ENCODE measurements at regions not wholly inside any gene's neighbourhood (a gene's known extent, or its start where the extent isn't known, plus 50 kb on each side); places are given as distances from the start of the nearest gene placed in this dataset.

GRCh38 chr6:77979204-77979603 lies 326.4 kb downstream of the MEI4 start:
- DNase-seq, result no peak

- no peak for DNase-seq
Observed at GRCh38 chr6:77986380-77987034, 333.7 kb downstream of the MEI4 start.

DNA sequence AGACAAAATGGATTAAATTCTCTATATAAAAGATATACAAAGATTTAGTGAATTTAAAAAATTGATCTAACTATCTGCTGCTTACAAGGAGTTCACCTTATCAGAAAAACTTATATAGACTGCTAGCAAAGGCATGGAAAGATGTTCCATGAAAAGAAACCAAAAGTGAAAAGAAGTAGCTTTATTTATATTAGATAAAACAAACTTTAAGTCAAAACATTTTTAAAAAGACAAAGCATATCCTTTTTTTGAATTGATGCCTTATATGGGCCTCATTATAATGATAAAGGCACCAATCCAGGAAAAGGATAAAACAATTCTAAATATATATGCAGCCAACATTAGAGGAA lies 334.2 kb downstream of the MEI4 start:
- DNase-seq, result no peak

- no peak for DNase-seq
Observed at GRCh38 chr6:78010130-78010529, 357.3 kb downstream of the MEI4 start.

- no peak for DNase-seq
Observed at GRCh38 chr6:78020586-78020985, 367.7 kb downstream of the MEI4 start.

DNA sequence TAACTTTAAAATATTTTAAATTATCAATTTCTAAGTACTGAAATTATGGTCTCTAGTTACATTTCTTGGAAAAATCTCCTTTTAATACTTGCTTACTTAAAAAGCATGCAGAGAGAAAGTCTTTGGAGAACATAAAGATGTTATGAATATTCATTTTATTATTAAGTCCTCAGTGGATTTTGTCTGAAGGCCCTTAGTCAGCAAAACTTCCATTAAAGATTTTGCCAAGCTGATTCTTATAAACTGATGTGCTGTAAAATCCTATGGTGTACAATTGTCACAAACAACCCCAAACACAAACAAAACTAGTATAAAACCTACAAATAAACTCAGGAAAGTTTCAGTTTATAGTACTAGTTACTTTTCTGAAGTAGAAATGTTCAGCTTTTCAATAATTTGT lies 372.7 kb downstream of the MEI4 start:
- no peak for DNase-seq

- no peak for DNase-seq
Observed at GRCh38 chr6:78031228-78031627, 378.4 kb downstream of the MEI4 start.

DNA sequence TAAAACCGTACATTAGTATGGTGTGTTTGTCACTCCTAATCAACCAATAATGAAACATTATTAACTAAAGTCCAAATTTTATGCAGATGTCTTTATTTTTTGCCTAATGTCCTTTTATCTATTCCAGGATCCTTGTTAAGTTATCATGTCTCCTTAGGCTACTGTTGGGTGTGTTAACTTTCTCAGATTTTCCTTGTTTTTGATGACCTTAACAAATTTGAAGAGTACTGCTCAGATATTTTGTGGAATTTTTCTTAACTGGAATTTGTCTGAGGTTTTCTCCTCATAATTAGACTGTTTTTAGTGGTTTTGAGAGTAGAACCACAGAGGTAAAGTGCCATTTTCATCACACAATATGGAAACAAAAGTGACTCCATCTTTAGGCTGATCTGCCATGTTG lies 406.3 kb downstream of the MEI4 start:
- DNase-seq, result no peak

GRCh38 chr6:78062993-78063392 lies 410.2 kb downstream of the MEI4 start:
- no peak for DNase-seq

DNA sequence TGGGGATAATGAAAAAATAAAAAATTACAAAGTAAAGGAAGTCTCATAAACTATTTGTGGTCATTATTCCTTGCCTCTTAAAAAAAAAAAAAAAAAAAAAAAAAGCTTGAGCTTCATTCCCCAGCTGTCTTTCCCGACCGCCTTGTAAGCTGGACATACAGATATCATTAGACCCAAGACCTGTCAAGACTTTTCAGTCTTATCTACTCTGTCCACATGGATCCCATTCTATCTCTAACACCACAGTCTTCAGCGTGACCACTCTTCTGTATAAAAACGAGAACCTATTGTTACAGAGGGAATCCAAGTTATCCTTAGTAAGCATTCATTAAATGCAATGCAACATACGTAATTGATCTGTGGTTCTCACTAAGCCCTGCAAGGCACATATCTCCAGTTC lies 423.5 kb downstream of the MEI4 start:
- no peak for DNase-seq

- no peak for DNase-seq
Observed at GRCh38 chr6:78089531-78089930, 436.7 kb downstream of the MEI4 start.

DNA sequence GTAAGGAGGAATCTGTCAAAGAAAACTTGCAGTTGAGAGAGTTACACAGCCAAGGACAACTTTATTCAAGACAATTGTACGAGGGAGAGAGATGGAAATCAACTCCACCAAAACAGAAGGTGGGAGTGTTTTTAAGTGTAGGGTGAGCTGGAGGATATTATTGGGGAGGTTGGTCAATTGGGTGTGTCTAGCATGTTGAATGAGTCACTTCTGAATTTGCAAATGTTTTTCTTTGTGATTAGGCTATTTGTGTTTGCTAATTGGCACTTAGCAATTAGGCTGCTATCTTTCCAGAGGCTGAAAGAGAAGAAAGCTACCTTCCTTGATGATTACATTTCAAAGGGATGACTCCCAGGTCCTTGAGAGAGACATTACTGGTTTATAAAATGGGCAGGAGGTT lies 441.1 kb downstream of the MEI4 start:
- no peak for DNase-seq

DNA sequence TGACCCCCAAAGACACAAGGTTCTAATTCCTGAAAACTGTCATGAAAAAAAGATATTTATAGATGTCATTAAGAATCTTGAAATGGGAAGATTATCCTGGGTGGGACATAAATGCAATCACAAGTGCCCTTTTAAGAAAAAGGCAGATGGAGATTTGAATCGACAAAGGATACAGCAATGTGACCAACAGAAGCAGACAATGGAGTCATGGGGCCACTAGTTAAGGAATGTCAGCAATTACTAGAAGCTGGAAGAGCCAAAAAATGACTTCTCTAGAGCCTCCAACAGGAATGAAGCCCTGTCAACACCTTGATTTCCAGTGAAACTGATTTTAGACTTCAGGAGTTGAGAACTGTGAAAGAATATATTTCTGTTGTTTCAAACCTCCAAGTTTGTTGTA lies 448.5 kb downstream of the MEI4 start:
- no peak for DNase-seq

DNA sequence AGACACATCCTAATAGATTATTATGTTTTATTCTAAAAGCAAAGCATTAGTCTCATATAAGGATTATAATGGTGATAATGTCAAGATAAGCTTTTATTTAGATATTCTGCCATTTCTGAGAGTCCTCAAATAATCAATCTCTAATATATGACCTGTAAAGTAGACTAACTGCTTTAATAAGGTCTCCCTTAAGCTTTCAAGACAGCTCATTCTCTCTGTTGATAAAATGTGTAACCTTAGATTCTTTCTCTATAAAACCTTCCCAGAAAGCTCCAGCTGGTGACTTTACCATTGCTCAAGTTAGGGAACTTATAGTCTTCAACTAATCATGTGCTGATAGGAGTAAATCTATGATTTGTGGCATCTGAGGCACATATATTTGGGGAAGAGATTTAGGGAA lies 457.8 kb downstream of the MEI4 start:
- no peak for DNase-seq

- DNase-seq, result no peak
Observed at GRCh38 chr6:78117966-78118365, 465.1 kb downstream of the MEI4 start.

DNA sequence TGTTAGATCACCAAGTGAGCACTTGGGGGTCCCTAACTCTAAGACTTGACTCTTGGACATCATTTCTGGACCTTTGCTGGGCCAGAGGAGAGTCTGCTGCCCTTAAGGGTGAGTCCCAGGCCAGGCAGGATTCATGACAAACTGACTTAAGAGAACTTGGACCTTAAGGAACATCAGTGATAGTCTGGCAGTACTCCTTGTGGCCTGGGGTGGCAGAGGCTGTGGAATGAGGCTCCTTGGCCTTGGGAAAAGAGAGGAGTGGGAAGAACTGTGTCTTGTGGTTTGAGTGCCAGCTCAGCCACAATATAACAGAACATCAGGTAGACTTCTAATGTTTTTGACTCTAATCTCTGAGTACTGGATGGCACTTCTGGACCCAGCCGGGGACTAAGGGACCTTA lies 478.7 kb downstream of the MEI4 start:
- DNase-seq, result no peak

- DNase-seq, result no peak
Observed at GRCh38 chr6:78132671-78133410, 480.0 kb downstream of the MEI4 start.

GRCh38 chr6:78150425-78150824 lies 497.6 kb downstream of the MEI4 start:
- DNase-seq, result no peak

GRCh38 chr6:78153976-78154375 lies 501.1 kb downstream of the MEI4 start:
- no peak for DNase-seq

DNA sequence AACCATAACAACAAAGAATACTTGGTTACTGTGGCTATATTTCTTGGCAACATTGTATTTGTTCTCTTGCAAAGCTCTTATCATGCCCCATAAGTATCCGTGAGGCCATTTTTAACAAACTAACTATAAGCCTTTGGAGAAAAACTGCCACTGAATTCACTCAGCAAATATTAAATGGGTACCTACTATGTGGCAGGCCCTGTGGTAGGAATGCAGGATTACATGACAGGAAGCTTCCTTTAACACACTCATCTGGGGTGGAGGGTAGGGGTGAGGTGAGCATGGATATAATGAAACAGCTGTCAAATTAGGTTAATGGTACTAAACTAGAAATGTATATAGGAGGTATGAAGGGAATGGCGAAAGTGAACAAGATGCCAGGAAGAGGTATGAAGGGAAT lies 504.8 kb downstream of the MEI4 start:
- DNase-seq, result no peak

DNA sequence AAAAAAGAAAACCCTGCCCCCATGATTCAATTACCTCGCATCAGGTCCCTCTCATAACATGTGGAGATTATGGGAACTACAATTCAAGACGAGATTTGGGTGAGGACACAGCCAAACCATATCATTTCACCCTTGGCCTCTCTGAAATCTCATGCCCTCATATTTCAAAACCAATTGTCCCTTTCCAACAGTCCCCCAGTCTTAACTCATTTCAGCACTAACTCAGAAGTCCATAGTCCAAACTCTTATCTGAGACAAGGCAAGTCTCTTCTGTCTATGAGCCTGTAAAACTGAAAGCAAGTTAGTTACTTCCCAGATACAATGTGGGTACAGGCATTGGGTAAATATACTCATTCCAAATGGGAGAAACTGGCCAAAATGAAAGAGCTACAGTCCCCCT lies 536.1 kb downstream of the MEI4 start:
- DNase-seq, result no peak

- DNase-seq, result no peak
Observed at GRCh38 chr6:78192057-78192456, 539.2 kb downstream of the MEI4 start.

DNA sequence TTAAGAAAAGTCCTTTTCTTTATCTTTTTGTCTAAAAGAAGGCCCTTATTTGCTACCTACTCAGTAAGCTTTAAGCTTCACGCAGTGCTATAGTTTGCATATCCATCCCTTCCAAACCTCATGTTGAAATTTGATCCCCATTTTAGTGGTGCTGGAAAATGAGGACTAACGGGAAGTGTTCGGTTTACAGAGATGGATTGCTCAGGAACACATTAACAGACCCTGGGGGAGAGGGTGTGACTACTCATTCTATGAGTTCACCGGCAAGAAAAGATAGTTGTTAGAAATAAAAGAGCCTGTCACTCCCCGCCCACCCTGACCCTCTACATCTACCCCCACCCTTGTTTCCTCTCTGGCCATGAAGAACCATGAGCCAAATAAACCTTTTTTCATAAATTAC lies 546.2 kb downstream of the MEI4 start:
- no peak for DNase-seq

DNA sequence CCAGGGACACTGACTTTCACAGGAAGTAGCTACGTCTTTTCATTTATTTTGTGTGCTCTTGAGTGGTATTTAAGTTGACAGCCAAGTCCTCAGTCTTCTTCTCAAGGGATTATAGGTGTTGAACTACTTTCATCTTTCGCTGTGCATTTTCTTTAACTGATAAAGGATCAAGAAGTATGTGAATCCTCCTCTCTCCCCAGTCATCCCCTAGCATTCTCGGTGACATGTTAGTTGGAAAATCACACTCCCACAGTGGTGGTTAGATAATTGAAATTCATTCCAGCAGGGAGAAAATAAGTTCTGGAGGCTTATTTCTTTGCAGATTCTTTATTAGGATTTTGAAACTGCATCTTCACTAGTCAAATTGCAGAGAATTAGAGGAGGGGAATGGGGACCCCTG lies 569.4 kb downstream of the MEI4 start:
- DNase-seq, result no peak

GRCh38 chr6:78231002-78231401 lies 578.2 kb downstream of the MEI4 start:
- no peak for DNase-seq

Data from NCI-H2227 treated with DMSO at 0.1 percent for 48 hours (cell line).